ENCODE measurements at regions not wholly inside any gene's neighbourhood (a gene's known extent, or its start where the extent isn't known, plus 50 kb on each side); places are given as distances from the start of the nearest gene placed in this dataset.

DNA sequence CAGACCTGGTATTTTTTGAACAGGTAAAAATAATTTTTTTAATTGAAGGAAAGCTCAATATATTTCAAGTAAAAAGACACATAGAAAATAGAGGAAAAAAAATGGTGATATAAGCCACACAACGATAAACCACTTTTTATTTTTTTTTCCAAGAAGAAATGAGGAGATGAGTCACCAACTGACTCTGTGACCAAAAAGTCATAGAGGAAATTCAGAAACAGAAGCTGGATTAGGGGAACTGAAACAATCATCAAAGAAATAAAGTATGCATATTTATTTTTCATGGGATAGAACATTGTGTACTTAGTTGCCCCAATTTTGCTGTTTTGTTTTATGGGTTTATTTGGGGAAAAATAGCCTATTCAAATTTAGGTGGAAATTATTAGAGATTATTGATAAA is 176.8 kb upstream of the AGR3 start:
- H3K27ac Mint-ChIP-seq = no peak overlapping the region
- H3K36me3 Mint-ChIP-seq (ENCODE audit: low read depth) = no peaks in the 10 kb centered on the region
- intact Hi-C loops (cut with micrococcal nuclease) = no loop called here
- no peaks in the 10 kb centered on the region for H3K9me3 Mint-ChIP-seq
- no peak for DNase-seq
- no peak overlapping the region for H3K4me3 Mint-ChIP-seq
- CTCF ChIA-PET = interaction anchor here (0.6 to 0.7 kb wide), 2 partner anchors 52 to 312 kb away, joined by 3 to 5 read pairs; no protein-coding TSS in a partner anchor
- peaks cover 2% of the 10 kb centered on the region for H3K4me1 Mint-ChIP-seq (ENCODE audit: low read depth)
- H3K27me3 Mint-ChIP-seq (ENCODE audit: low read depth) = no peaks in the 10 kb centered on the region

DNA sequence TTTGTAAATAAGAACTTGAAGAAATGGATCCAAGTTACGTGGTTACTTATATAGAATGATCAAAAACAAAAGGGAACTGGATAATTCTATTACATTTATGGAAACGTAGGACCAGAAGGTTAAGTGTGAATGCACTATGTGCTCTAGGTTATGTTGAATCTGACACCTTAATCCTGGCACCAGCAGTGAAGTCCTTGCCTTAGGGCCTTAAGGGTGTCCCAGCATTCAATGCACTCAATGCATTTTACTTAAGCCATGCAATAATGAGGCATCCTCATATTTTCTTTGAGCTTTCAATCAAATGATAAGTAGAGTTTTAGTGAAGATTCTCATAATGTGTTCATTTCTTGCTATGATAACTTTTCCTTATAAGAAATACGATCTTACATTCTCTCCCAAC is 178.3 kb upstream of the AGR3 start:
- H3K4me3 Mint-ChIP-seq = no peak overlapping the region
- H3K36me3 Mint-ChIP-seq (ENCODE audit: low read depth) = no peaks in the 10 kb centered on the region
- no peak overlapping the region for H3K27ac Mint-ChIP-seq
- H3K27me3 Mint-ChIP-seq (ENCODE audit: low read depth) = no peaks in the 10 kb centered on the region
- CTCF ChIA-PET = no interaction called here
- intact Hi-C loops (cut with micrococcal nuclease) = loop anchor here (5.0 kb wide), 1 partner anchor 77 kb away; no protein-coding TSS in a partner anchor
- no peaks in the 10 kb centered on the region for H3K9me3 Mint-ChIP-seq
- no peak for DNase-seq
- H3K4me1 Mint-ChIP-seq (ENCODE audit: low read depth) = peaks cover 2% of the 10 kb centered on the region

DNA sequence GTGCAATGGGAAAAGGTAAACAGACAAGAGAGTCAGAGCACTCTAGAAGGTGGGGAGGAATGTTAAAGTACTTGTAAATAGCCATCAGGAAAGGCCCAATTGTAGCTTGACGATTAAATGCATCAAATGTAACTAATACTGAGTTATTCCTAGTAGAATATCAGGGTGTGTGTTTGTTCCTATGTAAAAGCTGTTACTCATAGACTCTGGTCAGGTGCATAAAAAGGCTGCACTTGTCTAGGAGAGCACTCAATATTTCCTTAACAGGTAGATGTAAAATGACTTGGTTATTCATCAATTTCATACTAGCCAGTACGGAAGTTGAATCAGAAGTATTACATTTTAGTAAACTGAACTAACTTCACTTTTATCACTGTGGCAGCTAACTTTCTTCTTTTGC is 179.7 kb upstream of the AGR3 start:
- no peak overlapping the region for H3K27ac Mint-ChIP-seq
- intact Hi-C loops (cut with micrococcal nuclease) = loop anchor here (5.0 kb wide), 1 partner anchor 76 kb away; no protein-coding TSS in a partner anchor
- peaks cover 2% of the 10 kb centered on the region for H3K4me1 Mint-ChIP-seq (ENCODE audit: low read depth)
- no peaks in the 10 kb centered on the region for H3K27me3 Mint-ChIP-seq (ENCODE audit: low read depth)
- no peaks in the 10 kb centered on the region for H3K36me3 Mint-ChIP-seq (ENCODE audit: low read depth)
- CTCF ChIA-PET = interaction anchor here (1.1 to 2.6 kb wide), 3 partner anchors 10 to 243 kb away, joined by 5 to 8 read pairs (median 5); no protein-coding TSS in a partner anchor
- no peaks in the 10 kb centered on the region for H3K9me3 Mint-ChIP-seq
- DNase-seq = no peak
- no peak overlapping the region for H3K4me3 Mint-ChIP-seq

DNA sequence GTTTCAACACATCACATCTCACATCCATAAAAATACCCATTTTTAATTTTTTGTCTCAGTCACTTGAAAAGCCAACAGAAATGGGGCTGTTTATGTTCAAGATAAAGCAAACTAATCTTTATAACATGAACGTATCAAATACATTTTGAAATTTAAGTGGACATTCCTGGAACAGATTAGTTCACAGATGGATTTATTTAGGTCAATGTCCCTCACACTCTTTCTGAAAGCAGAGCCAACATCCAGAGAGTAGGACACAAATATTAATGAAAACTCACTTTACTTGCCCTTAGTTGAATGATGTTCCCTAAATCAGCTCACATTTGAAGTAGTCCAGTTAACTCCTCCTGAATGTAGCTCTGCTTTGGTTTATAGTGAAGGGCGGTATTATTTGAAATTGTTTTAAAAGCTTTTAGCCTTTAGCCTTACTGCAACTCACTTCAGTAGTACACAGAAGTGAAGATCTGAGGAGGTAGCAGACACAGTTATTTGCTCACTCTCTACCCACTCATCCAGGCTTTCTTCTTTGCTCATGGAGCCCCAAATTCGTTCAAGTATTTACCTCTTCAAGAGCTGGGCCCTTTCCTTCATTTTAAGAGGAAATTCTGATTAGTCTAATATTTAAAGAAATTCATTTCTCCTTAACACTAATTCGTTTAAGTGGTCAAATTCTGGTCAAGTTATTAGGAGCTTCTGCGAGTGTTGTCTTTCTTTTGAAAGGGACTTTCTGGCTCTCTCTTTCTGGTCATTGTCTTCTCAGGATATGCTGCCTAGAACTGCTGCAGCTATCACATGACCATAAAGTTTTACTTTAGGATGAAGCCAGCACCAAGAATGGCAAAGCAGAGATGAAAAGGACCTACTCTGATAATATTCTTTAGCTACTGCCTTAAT is 180.6 kb upstream of the AGR3 start:
- no peak overlapping the region for H3K27ac Mint-ChIP-seq
- H3K4me1 Mint-ChIP-seq (ENCODE audit: low read depth) = peaks cover 2% of the 10 kb centered on the region
- intact Hi-C loops (cut with micrococcal nuclease) = loop anchor here (1.0 to 5.0 kb wide), 5 partner anchors 75 to 468 kb away; partner anchors contain the start of gene AHR
- H3K9me3 Mint-ChIP-seq = no peaks in the 10 kb centered on the region
- no peak for DNase-seq
- H3K36me3 Mint-ChIP-seq (ENCODE audit: low read depth) = no peaks in the 10 kb centered on the region
- H3K4me3 Mint-ChIP-seq = no peak overlapping the region
- no peaks in the 10 kb centered on the region for H3K27me3 Mint-ChIP-seq (ENCODE audit: low read depth)
- CTCF ChIA-PET = interaction anchor here (0.9 to 3.8 kb wide), 9 partner anchors 9 to 240 kb away, joined by 3 to 15 read pairs (median 4); no protein-coding TSS in a partner anchor

DNA sequence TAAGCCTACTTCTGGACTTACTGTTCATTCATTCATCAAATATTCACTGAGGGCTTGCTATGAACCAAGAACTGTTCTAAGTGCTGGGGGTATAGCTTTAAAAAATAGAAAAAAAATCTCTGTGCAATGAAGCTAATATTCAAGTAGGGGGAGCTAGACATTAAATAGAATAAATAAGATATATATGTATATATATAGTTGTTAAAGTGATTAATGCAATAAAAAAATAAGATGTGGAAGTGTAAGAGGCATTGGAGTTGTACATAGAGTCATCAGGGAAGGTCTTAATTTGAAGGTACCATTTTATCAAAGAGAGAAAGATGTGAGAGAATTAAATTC is 181.2 kb upstream of the AGR3 start:
- Mint-ChIP-seq H3K4me3 (no peak overlapping the region), H3K4me1 (ENCODE audit: low read depth) (peaks cover 2% of the 10 kb centered on the region), H3K27ac (no peak overlapping the region), H3K9me3 (no peaks in the 10 kb centered on the region), H3K36me3 (ENCODE audit: low read depth) (no peaks in the 10 kb centered on the region), H3K27me3 (ENCODE audit: low read depth) (no peaks in the 10 kb centered on the region)
- intact Hi-C loops (cut with micrococcal nuclease) = loop anchor here (1.0 to 5.0 kb wide), 5 partner anchors 74 to 468 kb away; partner anchors contain the start of gene AHR
- DNase-seq = no peak
- CTCF ChIA-PET = interaction anchor here (0.9 to 3.8 kb wide), 9 partner anchors 9 to 239 kb away, joined by 3 to 15 read pairs (median 4); no protein-coding TSS in a partner anchor

DNA sequence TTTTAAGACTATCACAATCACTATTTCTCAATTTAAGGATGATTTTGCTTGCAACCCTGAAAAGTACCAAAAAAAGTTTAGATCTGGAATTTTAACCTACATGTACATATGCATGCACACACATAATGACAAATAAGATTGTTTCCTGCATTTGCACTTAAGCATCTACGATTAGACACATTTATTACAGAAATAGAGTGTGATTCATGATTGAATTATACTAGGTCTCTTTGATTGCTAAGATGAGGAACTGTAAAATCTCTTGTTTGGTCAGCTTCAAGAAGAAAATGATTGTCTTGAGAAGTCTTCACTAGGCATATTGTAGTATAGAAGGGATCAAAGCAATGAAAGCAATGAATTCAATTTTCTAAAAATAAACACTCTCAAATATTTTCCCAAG is 185.9 kb upstream of the AGR3 start:
- no peak overlapping the region for H3K27ac Mint-ChIP-seq
- H3K27me3 Mint-ChIP-seq (ENCODE audit: low read depth) = no peaks in the 10 kb centered on the region
- no peaks in the 10 kb centered on the region for H3K4me1 Mint-ChIP-seq (ENCODE audit: low read depth)
- no peak for DNase-seq
- CTCF ChIA-PET = no interaction called here
- H3K4me3 Mint-ChIP-seq = no peak overlapping the region
- no peaks in the 10 kb centered on the region for H3K36me3 Mint-ChIP-seq (ENCODE audit: low read depth)
- H3K9me3 Mint-ChIP-seq = no peaks in the 10 kb centered on the region
- intact Hi-C loops (cut with micrococcal nuclease) = no loop called here

DNA sequence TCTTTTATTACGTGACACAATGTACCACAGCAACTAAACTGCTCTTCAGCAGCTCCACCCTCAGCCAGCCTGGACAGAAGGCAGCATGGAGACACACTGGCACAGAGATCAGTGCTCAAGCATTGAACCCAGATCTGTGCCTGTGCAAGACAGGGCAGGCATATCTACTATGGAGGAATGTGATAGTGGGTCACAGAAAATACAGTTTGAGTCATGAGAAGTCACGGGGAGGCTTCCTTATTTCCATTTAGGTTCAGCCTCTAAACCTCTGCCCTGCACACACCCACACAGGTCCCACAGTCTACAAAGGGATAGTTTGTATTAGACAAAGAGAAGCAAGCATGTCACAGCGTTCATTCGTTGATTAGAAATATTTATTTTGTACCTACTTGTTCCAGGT is 187.4 kb upstream of the AGR3 start:
- DNase-seq = no peak
- Mint-ChIP-seq H3K4me1 (ENCODE audit: low read depth) (no peaks in the 10 kb centered on the region), H3K36me3 (ENCODE audit: low read depth) (no peaks in the 10 kb centered on the region), H3K4me3 (no peak overlapping the region), H3K9me3 (no peaks in the 10 kb centered on the region), H3K27ac (no peak overlapping the region), H3K27me3 (ENCODE audit: low read depth) (no peaks in the 10 kb centered on the region)
- intact Hi-C loops (cut with micrococcal nuclease) = no loop called here
- CTCF ChIA-PET = no interaction called here

DNA sequence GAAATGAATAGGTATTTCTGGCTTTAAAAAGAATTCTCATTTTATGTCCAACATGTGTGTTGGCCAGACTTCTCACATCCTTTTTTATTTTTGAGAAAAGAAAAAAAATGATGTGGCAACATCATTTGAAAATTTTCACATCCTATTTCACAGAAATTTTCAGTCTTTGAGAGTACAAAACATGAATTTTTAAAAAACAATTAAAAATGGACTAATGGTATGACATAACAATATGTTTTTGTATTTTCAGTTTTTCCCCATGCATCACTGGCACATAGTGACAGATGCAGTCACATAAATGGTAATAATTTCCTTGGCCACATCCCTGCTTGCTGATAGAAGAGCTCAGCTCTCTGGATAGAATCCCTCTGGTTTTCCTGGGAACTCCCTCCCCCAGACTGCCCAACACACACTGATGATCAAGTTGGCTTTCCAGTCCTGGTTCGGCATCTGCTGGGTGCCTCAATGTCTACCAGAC is 188.5 kb upstream of the AGR3 start:
- Mint-ChIP-seq H3K4me3 (no peak overlapping the region), H3K36me3 (ENCODE audit: low read depth) (no peaks in the 10 kb centered on the region), H3K9me3 (no peaks in the 10 kb centered on the region), H3K27ac (no peak overlapping the region), H3K4me1 (ENCODE audit: low read depth) (no peaks in the 10 kb centered on the region), H3K27me3 (ENCODE audit: low read depth) (no peaks in the 10 kb centered on the region)
- intact Hi-C loops (cut with micrococcal nuclease) = no loop called here
- no peak for DNase-seq
- CTCF ChIA-PET = no interaction called here

DNA sequence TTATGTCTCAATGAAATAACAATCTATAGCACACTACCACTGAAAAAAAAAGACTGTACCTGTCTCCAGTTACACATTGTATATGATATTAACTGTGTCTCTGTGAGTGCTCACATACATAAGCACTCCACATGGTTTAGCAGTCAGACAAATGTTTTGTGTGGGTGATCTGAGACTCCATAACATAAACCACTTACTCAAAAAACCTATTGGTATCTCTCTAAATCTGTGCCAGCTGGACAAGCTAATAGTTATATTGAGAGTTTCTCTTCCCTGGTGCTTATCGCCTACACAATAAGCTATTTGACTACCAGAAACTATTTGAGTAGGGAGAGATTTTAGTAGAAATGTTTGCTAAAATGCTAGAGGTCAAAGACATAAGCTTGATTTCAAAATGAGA is 190.1 kb upstream of the AGR3 start:
- intact Hi-C loops (cut with micrococcal nuclease) = no loop called here
- H3K36me3 Mint-ChIP-seq (ENCODE audit: low read depth) = no peaks in the 10 kb centered on the region
- no peaks in the 10 kb centered on the region for H3K27me3 Mint-ChIP-seq (ENCODE audit: low read depth)
- DNase-seq = no peak
- no peaks in the 10 kb centered on the region for H3K9me3 Mint-ChIP-seq
- no peak overlapping the region for H3K4me3 Mint-ChIP-seq
- H3K27ac Mint-ChIP-seq = no peak overlapping the region
- CTCF ChIA-PET = interaction anchor here (1.3 kb wide), 1 partner anchor 10 kb away, joined by 5 read pairs; no protein-coding TSS in a partner anchor
- no peaks in the 10 kb centered on the region for H3K4me1 Mint-ChIP-seq (ENCODE audit: low read depth)

DNA sequence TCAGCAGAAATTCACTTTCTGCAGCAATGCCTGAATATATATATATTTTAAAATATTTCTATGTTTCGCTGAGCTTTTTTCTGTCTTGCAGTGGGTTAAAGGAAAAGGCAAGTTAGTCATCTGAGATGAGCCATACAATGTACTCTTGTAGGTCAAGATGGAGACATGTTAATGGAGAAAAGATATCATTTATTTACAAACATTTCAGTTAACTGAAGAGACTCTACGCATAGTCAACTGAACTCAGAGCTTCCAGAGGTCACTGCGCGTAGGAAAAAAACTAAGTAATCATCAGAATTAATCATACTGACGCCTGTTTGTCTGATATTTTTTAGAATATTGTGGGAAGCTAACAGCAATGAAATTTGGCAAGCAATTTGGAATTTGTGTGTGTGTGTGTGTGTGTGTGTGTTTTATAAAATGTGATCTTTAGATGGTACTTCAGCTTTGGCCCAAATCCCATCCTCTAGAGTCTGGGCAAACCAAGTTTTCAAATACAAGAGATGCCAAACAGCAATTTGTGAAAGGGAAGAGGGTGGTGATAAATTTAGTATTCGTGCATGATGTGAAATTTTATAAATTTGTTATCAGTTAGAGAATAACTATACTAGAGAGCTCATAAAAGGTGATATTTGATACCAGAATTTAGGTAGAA is 193.9 kb upstream of the AGR3 start:
- CTCF ChIA-PET = interaction anchor here (0.6 to 2.0 kb wide), 2 partner anchors 13 to 207 kb away, joined by 3 to 8 read pairs; no protein-coding TSS in a partner anchor
- intact Hi-C loops (cut with micrococcal nuclease) = no loop called here
- H3K4me1 Mint-ChIP-seq (ENCODE audit: low read depth) = no peaks in the 10 kb centered on the region
- no peaks in the 10 kb centered on the region for H3K27me3 Mint-ChIP-seq (ENCODE audit: low read depth)
- H3K4me3 Mint-ChIP-seq = no peak overlapping the region
- no peaks in the 10 kb centered on the region for H3K36me3 Mint-ChIP-seq (ENCODE audit: low read depth)
- H3K9me3 Mint-ChIP-seq = no peaks in the 10 kb centered on the region
- H3K27ac Mint-ChIP-seq = no peak overlapping the region
- DNase-seq = no peak

DNA sequence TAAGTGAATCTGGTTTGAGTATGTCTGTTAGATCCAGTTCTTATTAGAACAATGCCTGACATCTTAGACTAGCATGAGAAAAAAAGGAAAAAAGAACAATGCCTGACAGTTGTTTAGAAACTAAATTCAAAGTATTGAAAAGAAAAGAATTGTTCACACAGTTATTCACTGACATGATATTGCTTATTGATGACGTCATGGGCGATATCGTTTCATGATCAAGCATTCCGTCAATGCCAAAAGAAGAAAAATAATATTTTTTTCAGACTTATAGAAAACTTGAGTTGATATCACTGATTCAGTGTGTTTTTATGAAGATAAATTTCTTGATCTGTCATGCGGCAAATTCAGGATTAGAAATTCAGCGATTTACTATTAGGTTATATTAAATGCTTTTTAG is 196.5 kb upstream of the AGR3 start:
- H3K9me3 Mint-ChIP-seq = no peaks in the 10 kb centered on the region
- DNase-seq = no peak
- no peaks in the 10 kb centered on the region for H3K36me3 Mint-ChIP-seq (ENCODE audit: low read depth)
- H3K4me3 Mint-ChIP-seq = no peak overlapping the region
- CTCF ChIA-PET = no interaction called here
- H3K27ac Mint-ChIP-seq = no peak overlapping the region
- intact Hi-C loops (cut with micrococcal nuclease) = no loop called here
- no peaks in the 10 kb centered on the region for H3K4me1 Mint-ChIP-seq (ENCODE audit: low read depth)
- H3K27me3 Mint-ChIP-seq (ENCODE audit: low read depth) = no peaks in the 10 kb centered on the region

DNA sequence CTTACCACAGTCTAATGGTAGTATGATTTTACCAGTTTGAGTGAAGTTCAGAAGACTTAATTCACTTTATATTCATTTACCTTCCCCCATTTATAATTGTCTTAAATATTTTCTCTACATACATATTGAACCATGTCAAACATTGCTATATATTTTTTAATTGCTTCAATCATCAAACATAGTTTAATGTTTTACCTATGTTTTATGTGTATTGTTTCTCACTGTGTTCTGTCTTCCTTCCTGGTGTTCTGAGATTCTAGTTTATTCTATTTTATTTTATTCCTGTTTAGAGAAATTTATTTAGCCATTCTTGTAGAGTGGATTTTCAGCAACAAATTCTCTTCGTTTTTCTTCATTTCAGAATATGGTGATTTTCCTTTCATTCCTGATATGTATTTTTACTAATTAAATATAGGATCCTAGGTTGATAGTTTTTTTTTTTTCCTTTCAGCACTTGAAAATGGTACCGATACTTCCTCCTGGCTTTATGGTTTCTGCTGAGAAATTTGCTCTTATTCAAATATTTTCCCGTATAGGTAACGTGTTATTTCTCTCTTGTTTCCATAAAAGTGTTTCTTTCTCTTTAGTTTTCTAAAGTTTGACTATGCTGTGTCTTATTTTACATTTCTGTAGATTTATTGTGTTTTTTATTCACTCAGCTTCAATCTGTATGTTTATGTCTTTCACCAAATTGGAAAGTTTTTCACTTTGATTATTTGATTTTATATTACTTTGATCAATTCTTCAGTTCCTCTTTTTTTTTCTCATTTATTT is 201.8 kb upstream of the AGR3 start:
- H3K4me1 Mint-ChIP-seq (ENCODE audit: low read depth) = no peaks in the 10 kb centered on the region
- CTCF ChIA-PET = no interaction called here
- H3K27ac Mint-ChIP-seq = no peak overlapping the region

More for the DNA sequence above, 201.8 kb upstream of the AGR3 start:
- intact Hi-C loops (cut with micrococcal nuclease) = no loop called here
- DNase-seq = no peak
- Mint-ChIP-seq H3K27me3 (ENCODE audit: low read depth) (peaks cover 3% of the 10 kb centered on the region), H3K9me3 (no peaks in the 10 kb centered on the region), H3K4me3 (no peak overlapping the region), H3K36me3 (ENCODE audit: low read depth) (no peaks in the 10 kb centered on the region)
